NCI-H446 (cell line): ENCODE measurements at regions not wholly inside any gene's neighbourhood (a gene's known extent, or its start where the extent isn't known, plus 50 kb on each side); places are given as distances from the start of the nearest gene placed in this dataset.
A peak's percentile ranks its signal among the peaks of the same experiment; 100 is the strongest.

Source experiments
- DNase-seq, 2 experiments: peaks; one replicate each; lab custom pipeline; 2025; lab: John Stamatoyannopoulos, UW

- no peak for DNase-seq
Observed at GRCh38 chr2:10964052-10964790, 52.5 kb downstream of the KCNF1 start.

DNA sequence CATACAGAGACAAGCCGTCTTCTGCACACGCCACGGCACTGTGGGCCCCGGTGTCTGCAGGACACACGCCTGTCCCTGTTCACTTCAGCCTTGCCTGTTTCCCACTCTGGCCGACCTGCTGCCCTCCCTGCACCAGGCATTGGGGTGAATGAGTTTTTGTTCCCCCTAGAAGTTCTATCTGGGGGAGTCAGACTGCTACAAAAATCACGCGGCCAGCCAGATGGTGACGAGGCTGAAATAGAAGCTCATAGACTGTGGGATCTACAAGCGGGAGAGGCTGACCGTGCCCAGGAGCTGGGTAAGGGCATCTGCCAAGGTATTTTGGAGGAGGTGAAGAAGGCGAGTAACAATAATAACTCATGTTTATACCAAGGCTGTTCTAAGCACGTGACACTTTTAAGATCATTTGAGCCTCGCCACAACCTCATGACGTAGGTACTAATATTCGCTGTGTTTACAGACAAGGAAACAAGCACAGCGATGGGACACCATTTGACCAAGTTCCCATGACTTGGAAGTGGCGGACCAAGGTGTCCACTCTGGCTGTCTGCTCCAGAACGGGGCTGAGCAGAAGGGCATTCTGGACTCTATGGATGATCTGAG lies 53.6 kb downstream of the KCNF1 start:
- no peak for DNase-seq

DNA sequence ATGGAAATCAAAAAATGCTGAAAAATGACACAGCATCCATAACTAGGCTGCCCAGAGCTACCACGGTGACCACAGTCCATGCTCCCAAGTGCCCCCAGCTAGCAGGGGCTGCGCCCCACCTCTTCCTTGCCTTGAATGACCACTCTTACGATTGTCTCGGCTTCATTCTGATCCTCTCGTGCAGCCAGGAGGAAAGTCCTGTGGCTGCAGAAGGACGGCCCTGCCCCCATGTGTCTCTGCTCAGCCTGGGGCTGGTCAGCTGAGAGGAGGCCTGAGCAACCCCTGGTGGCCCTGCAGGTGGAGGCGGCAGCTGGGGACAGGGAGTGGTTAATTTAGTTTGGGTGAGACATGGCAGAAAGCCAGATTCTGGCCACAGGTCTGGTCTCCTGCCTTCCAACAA lies 54.3 kb downstream of the KCNF1 start:
- no peak for DNase-seq

DNA sequence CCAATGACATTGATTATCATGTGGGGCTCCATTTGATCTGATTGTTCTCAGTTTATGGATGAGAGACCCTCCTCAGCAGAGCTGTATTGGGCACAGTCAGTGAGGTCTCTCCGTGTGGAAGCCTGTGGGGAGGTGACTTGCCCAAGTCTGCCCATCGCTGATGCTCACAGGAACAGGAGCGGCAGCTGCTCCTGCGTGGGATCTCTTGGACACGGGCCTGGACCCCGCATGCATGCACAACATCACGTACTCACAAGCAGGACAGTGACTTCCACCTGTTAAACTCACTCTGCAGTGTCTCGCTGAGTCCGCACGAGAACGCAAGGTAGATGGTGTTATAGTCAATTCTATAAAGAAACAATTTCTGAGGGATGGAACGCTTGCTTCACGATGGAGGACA lies 55.0 kb downstream of the KCNF1 start:
- no peak for DNase-seq

- DNase-seq, result no peak
Observed at GRCh38 chr2:10968176-10968575, 56.4 kb downstream of the KCNF1 start.

DNA sequence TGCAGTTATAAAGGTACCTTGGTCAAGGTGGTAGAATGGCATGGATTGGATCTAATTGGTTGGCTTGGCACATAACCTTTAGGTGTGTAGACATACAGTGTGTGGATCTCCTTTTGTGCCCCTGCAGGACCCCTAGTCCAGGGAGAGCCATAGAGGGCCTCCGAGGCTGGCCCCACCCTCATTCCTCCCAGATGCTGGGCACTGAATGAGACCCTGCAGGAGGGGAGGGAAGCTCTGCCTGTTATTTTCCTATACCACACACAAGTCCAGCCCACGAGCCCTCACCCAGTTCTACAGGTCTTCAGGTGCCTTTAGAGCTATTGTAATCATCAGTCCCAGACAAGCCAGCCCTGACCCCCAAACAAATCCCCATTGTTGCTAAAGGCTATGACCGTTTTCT lies 58.9 kb downstream of the KCNF1 start:
- DNase-seq, result no peak

DNA sequence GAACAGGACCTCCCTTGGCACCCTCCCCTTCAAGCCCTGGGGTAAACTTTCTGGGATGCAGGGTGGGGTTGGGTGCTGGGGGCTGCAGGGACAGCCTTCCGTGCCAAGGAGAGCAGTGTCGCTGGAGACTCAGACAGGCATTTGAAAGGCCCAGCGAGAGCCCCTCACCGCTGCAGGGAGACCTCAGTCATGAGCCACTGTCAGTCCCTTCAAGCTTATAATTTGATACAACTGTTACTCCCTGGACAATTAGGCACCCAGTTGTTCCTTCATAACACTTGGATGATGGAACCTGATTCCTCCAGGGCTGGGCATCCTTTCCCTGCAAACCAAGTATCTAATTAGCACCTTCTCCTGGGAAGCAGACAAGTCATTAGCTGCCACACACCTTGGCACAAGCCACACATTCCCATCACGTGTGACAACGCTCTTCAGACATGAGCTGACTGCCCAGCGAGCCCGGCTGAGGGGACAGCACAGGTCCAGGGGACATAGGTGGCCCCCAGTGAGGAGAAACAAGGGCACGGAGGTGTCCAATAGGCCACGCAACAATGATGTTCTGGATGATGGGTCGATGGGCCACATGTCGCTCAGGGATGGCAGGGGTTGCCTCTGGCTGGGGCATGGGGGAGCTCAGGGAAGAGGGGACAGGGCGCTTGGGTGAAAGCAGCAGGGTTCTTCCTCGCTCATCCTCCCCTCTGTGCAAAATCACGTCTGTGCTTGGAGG lies 59.6 kb downstream of the KCNF1 start:
- DNase-seq, result no peak

GRCh38 chr2:10971888-10972260 lies 60.1 kb downstream of the KCNF1 start:
- no peak for DNase-seq

DNA sequence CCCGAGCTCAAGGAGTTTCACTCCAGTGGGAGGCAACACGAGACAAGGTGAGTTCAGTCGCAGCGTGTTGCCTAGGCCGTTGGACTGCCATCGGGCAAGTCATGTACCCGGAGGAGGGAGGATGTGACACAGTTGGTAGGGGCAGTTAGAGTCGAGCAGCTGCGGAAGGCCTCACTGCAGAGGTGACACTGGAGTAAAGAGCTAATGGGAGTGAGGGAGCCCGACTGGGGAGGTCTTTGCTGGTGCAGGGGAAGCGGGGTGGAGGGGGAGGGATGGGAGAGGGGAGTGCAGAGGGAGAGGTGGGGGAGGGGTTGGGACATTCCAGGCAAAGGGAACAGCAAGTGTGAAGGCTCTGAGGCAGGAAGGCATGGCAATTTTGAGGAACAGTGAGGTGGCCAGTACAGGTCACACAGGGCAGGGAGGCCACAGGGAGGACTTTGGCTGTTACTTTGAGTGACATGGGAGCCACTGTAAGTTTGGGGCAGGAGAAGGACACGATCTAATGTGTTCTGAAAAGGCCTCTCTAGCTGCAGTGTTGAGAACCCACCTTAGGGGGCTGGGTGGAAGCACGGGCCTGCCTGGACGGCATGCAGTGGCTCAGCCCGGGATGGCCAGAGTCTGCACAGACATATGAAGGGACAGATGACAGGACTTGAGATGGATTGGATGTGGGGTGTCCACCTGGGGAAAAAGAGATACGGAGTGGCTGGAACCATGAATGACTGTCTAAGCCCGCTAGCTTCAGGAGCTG lies 61.1 kb downstream of the KCNF1 start:
- no peak for DNase-seq

DNA sequence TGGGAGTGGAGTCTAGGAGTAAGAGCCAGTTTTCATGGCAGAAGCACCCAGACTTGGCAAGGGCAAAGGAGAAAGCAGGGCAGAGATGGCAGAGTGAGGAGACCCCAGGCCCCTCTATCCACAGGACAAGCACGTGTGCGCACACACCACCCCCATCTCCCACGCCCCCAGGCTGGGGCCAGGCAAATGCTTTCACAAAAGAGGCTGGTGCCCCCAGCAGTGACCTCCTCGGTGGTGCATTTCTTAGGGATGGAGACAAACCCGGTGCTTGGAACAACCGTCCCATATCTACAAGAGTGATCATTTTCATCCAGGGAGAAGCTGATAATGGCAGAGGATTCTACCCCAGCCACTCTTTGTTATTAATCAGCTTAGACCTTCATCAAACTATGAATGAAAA lies 62.0 kb downstream of the KCNF1 start:
- no peak for DNase-seq

DNA sequence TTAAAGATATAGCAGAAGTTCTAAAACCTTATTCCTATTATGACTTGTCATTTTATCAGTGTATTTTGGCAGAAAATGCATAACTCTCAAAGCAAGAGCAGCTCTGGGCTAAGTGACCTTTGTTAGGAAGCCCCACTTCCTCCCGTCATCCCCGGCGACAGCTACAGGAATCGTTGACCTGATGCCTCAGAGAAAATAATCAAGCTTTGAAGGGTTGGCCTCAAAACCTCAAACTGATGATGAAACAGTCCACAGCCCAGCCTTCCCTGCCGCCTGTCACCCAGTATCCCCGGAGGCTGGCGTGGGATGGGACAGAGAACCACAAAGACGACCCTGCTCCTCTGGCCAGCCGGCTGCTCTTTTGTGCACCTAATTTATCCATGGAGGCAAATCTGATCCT lies 65.3 kb downstream of the KCNF1 start:
- DNase-seq, result no peak

GRCh38 chr2:10977621-10978020 lies 65.9 kb downstream of the KCNF1 start:
- DNase-seq, result no peak

DNA sequence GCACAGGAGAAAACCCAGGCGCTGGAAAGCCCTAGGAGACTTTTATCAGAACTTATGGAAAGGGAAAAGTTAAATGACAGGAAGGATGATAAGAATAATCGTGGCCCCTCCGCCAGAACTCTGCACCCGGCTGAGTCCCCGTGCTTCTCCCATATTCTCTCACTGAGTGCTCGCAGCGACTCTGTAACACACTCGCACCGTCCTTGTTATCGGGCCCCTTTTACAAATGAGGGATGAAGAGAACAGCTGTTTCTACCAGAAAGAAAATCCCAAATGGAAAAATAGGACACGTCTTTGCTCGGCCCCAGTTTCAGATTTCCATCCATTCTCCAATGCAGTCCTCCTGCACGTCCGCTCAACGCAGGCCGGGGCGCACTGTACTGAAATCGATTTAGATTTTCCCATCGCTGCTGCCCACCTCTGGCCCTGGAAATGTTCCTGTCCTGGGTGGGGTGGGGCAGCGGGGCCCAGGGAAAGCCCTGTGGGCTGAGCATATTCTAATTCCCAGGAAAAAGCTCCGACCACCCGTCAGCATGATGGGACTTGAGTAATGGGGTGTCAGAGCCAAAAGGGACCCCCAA lies 66.4 kb downstream of the KCNF1 start:
- no peak for DNase-seq

GRCh38 chr2:10980071-10980470 lies 68.3 kb downstream of the KCNF1 start:
- no peak for DNase-seq

- DNase-seq, result no peak
Observed at GRCh38 chr2:10980886-10981425, 69.2 kb downstream of the KCNF1 start.

- DNase-seq, result no peak
Observed at GRCh38 chr2:10981451-10981850, 69.7 kb downstream of the KCNF1 start.

DNA sequence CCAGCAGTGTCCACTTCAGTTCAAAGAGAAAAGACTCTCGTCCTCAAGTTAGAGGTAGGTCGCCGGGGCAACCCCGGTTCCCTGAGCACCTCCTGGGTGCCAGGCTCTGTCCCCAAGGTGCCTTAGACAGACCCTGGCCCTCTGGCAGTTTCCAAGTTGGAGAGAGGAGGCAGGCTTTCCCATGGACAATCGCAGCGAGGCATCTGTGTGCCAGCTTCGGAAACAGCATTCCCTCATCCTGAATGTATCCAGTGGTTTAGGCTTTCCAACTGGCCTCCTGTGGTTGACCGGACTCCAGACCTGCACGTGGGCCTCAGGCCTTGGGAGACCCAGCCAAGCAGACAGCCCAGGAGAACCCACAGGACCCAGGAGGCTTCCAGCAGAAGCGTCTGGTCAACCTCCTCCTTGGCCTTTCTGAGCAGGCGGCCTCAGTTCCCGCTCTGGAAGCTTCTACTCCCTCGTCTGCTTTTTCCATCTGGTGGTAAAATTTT lies 70.3 kb downstream of the KCNF1 start:
- DNase-seq, result no peak

- DNase-seq, result peak; percentile 40 to 83
Observed at GRCh38 chr2:10982931-10983701, 71.4 kb downstream of the KCNF1 start.

DNA sequence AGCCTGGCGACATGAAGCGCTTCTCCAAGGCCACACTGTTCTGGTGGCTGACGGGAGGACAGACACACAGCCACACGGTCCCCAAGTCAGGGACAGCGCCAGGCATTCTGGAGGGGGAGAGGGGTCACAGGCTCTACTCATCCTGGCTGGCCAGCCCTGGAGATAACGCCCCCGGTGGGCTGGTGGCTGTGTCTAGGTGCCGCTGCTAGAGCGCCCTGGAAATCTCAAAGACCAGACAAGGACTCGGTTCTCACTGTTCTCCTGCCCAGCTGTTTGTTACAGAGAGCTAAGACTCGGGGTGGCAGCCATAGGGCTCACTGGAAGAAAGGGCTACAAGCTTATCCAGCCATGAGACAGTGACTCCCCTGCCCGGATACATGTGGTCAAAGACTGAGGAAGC lies 72.0 kb downstream of the KCNF1 start:
- no peak for DNase-seq

GRCh38 chr2:10984418-10985135 lies 72.8 kb downstream of the KCNF1 start:
- no peak for DNase-seq
